ENCODE measurements at regions not wholly inside any gene's neighbourhood (a gene's known extent, or its start where the extent isn't known, plus 50 kb on each side); places are given as distances from the start of the nearest gene placed in this dataset.

GRCh38 chr9:21605489-21605931 lies 123.4 kb upstream of the IFNE start:
- H3K56ac ChIP-seq (ENCODE audit: insufficient read length, low read depth, low read length): no peak overlapping the region
- no peak overlapping the region for H2BK120ac ChIP-seq (ENCODE audit: low read depth, low read length, poor library complexity, severe bottlenecking)
- H4K8ac ChIP-seq (replicated peaks; ENCODE audit: insufficient read length, low read depth, low read length): no peak overlapping the region
- H4K20me1 ChIP-seq (ENCODE audit: control insufficient read depth, insufficient read depth, insufficient read length): no peaks in the 10 kb centered on the region
- no peak overlapping the region for H4K91ac ChIP-seq (ENCODE audit: insufficient read length, low read depth, low read length)
- no peaks in the 10 kb centered on the region for H3K4me1 ChIP-seq (ENCODE audit: insufficient read depth, low read length)
- no peak overlapping the region for H3K27ac ChIP-seq (ENCODE audit: insufficient read length, low read depth, low read length)
- H3K79me1 ChIP-seq (ENCODE audit: insufficient read depth, low read depth, low read length, poor library complexity, severe bottlenecking): no peaks in the 10 kb centered on the region
- Mint-ChIP-seq H3K27me3 (ENCODE audit: low read depth) (no peaks in the 10 kb centered on the region), H3K9me3 (no peaks in the 10 kb centered on the region), H3K36me3 (ENCODE audit: insufficient read depth in 1 of 3, low read depth in 3 of 3) (no peaks in the 10 kb centered on the region), H3K4me1 (no peaks in the 10 kb centered on the region), H3K27ac (no peak overlapping the region), H3K4me3 (no peak overlapping the region)
- no peak overlapping the region for H3T11ph ChIP-seq (ENCODE audit: low read length)
- H4K5ac ChIP-seq (ENCODE audit: insufficient read length, low read depth, low read length): no peak overlapping the region
- H2AK5ac ChIP-seq (ENCODE audit: insufficient read length, low read length): no peak overlapping the region
- no peak overlapping the region for H3K23ac ChIP-seq (ENCODE audit: insufficient read length, low read depth, low read length)
- H2BK12ac ChIP-seq (ENCODE audit: insufficient read length, low read depth, low read length): no peak overlapping the region
- no peaks in the 10 kb centered on the region for H3K79me2 ChIP-seq (ENCODE audit: insufficient read depth, low read length)
- no peak overlapping the region for H3K9ac ChIP-seq (ENCODE audit: extremely low read depth, insufficient read length, low read length)
- no peak overlapping the region for H2BK5ac ChIP-seq (ENCODE audit: insufficient read length, low read length)
- no peak overlapping the region for H2BK20ac ChIP-seq (ENCODE audit: low read depth, low read length, poor library complexity, severe bottlenecking)
- H3K18ac ChIP-seq (ENCODE audit: insufficient read length, low read depth, low read length): no peak overlapping the region
- no peaks in the 10 kb centered on the region for H3K9me3 ChIP-seq (ENCODE audit: control insufficient read depth, low read depth, low read length)
- H3K23me2 ChIP-seq (ENCODE audit: insufficient read length, low read depth, low read length, poor library complexity, severe bottlenecking): no peaks in the 10 kb centered on the region
- no peak overlapping the region for H2BK15ac ChIP-seq (ENCODE audit: low read depth, low read length)
- no peaks in the 10 kb centered on the region for H3K27me3 ChIP-seq (ENCODE audit: insufficient read depth, low read length)
- no peak overlapping the region for H2AFZ ChIP-seq (ENCODE audit: low read length)
- no peak for DNase-seq
- no peak overlapping the region for H3K4me2 ChIP-seq (ENCODE audit: insufficient read depth, insufficient read length, low read length)
- no peak overlapping the region for H3K4ac ChIP-seq (ENCODE audit: low read depth, low read length)
- no peak overlapping the region for H3K14ac ChIP-seq (ENCODE audit: insufficient read depth, low read length)
- TF ChIP-seq CTCF (conservative IDR thresholded peaks at IDR 0.05): no peak
- no CpG with 5 or more reads among the region's 4 CpGs for WGBS (ENCODE audit: extremely low coverage, insufficient read length, low lambda C conversion rate)

All from H9 (cell line).